ENCODE measurements at regions not wholly inside any gene's neighbourhood (a gene's known extent, or its start where the extent isn't known, plus 50 kb on each side); places are given as distances from the start of the nearest gene placed in this dataset.

DNA sequence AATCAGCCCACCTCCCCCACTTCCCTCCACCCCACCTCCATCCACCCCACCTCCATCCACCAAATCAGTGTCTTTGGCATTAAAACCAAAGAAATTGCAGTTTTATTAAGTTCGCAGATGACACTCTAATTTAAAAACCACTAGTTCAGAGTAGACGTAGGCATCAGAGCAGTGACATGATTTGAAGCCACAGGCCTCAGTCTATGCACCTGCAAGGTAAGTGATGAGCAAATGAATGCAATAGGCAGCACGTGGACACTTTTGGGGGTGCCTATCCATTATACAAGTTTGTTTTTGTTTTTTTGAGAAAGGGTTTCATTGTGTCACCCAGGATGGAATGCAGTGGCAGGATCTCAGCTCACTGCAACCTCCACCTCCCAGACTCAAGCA, 88.0 kb upstream of the TRIM2 start:
- TF ChIP-seq EZH2 (IDR thresholded peaks at IDR 0.05; ENCODE audit: borderline replicate concordance, low read length): no peak
- TF ChIP-seq, protein P1, sequence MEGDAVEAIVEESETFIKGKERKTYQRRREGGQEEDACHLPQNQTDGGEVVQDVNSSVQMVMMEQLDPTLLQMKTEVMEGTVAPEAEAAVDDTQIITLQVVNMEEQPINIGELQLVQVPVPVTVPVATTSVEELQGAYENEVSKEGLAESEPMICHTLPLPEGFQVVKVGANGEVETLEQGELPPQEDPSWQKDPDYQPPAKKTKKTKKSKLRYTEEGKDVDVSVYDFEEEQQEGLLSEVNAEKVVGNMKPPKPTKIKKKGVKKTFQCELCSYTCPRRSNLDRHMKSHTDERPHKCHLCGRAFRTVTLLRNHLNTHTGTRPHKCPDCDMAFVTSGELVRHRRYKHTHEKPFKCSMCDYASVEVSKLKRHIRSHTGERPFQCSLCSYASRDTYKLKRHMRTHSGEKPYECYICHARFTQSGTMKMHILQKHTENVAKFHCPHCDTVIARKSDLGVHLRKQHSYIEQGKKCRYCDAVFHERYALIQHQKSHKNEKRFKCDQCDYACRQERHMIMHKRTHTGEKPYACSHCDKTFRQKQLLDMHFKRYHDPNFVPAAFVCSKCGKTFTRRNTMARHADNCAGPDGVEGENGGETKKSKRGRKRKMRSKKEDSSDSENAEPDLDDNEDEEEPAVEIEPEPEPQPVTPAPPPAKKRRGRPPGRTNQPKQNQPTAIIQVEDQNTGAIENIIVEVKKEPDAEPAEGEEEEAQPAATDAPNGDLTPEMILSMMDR (conservative IDR thresholded peaks at IDR 0.05 in 1 of 2, IDR thresholded peaks at IDR 0.05 in 1 of 2; ENCODE audit: extremely low read depth in 1 of 2, insufficient read depth in 1 of 2, low read depth in 1 of 2, low read length in 2 of 2): no peak

Measured in mammary epithelial cell (primary cell).